HG02973 (cell line): ENCODE measurements at regions not wholly inside any gene's neighbourhood (a gene's known extent, or its start where the extent isn't known, plus 50 kb on each side); places are given as distances from the start of the nearest gene placed in this dataset.
A peak's percentile ranks its signal among the peaks of the same experiment; 100 is the strongest.

Source experiments
- ATAC-seq: cut with Tn5 transposase; IDR thresholded peaks from one replicate; pipeline ENCODE4 v1.9.1; 2021; ENCODE audit warnings: moderate library complexity; ENCODE audit not compliant: unreplicated experiment

DNA sequence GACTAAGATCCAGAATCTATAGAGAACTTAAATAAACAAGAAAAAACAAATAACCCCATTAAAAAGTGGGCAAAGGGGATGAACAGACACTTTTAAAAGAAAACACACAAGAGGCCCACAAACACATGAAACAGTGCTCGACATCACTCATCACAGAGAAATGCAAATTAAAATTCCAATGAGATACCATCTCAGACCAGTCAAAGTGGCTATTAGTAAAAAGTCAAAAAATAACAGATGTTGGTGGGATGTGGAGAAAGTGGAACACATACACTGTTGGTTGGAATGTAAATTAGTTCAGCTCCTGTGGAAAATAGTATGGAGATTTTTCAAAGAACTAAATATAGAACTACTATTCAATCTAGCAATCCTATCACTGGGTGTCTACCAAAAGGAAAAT, 143.1 kb downstream of the IFI44 start:
- no peak for ATAC-seq

DNA sequence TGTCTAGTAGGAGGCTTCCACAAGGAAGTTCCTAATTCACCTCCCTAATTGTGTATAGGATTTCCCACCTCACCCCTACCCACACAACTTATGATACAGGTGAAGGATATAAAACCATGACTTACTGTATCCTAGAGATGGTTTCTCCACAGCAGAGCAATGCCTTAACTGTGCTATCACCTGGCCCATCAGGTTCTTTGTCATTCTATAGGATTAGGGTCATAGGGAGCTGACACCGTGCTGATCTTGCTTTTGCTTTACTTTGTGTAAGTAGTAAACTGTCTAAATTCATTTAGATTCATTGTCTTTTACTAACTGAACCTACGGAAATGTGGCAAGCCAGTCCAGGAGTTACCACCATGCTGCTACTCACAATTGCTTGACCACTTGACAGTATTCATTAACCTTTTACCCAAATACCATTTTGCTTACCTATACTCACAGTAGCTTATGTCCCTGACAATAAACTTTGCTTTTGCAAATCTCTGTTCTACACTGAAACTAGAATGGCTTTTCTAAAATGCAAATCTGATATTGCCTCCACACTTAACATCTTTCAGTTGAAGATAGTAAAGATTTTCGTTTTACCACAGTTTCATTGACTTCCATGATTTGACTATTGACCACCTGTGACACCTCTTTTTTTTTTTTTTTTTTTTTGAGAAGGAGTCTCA, 147.6 kb downstream of the IFI44 start:
- peak; percentile 69 for ATAC-seq

DNA sequence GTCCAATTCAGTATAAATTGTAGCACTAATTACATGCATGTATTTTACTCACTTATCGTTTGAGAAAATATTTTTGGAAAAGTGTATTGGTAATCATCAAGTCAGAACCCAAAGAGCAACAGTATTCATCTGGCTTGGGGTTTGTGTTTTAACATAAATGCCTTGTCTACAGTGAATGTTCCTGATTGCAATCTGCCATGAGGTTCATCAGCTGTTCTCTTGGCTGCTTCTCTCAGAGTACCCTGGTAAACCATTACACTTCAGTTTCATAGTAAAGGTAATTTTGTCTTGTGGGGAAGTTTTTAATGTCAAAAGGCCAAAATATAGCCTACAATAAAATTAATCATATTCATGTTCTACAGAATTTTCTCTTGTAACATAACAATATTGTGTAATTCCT, 150.3 kb downstream of the IFI44 start:
- no peak for ATAC-seq

DNA sequence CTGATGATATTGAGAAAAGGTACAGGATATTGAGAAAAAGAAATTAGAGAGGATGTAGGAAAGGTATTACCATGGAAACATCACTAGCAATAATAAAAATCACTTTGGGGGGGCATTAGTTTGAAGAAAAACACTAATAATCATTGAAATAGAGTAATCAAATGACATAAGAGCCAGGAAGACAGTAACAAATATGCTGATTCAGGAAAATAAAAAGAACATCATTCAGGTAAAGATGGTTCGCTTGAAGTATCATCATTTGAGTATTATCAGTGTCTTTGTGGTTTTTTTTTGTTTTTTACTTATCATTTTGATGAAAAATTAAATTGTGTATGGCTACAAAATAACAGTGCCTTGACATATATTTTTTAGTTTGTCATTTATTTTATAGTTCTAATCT, 164.5 kb downstream of the IFI44 start:
- ATAC-seq, result no peak

DNA sequence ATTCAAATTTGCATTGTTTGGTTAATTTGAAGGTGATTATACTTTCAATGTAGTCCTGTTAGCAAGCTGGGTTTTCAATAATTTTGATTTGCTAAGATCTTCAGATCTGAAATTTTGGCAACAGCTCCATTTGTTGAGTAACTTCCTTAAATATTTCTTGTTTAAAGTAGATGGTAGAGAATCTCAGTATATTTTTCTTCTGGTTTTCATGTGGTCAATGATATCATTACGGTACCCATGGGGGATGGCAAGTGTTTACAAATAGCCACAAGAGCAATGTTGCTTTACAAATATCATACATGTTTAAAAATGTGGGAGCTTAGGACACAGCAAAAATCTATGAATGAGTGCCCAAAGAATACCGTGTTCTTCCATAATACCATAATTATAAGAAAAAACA, 175.9 kb downstream of the IFI44 start:
- no peak for ATAC-seq

DNA sequence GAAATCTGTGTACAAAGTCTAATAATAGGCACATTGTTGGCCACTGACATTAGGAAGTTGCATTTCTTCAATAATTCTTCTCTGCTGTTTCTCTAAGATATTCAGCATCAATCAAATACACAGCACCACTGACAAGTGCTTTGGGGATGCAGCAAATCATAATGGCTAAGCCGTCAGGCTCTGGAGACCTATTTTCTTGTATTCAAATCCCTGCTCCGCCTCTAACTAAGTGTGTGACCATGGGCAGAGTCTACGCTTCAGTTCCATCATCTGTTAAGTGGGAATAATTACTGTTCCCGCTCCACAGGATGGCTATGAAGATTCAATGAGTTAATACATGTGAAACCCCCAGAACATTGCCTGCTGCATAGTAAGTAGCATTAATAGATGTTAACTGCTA, 176.9 kb downstream of the ADGRL4 start:
- no peak for ATAC-seq

DNA sequence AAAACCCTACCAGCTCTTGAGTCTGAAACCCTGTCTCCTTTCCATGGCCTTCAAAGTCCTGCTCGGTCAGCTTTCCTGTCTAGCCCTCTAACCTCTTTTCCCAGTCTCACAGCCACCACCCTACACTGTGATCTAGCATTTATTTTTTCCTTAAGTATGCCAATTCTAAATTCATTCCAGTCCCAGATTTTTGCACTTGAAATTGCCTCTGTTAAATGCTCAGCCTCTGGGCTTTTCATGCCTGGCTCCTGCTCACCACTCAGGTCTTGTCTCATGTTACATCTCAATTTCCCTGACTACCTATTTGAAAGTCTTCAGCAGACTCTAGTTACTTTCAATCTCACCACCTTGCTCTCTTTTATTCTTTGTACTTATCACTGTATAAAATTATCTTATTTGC, 176.2 kb downstream of the ADGRL4 start:
- ATAC-seq, result no peak

DNA sequence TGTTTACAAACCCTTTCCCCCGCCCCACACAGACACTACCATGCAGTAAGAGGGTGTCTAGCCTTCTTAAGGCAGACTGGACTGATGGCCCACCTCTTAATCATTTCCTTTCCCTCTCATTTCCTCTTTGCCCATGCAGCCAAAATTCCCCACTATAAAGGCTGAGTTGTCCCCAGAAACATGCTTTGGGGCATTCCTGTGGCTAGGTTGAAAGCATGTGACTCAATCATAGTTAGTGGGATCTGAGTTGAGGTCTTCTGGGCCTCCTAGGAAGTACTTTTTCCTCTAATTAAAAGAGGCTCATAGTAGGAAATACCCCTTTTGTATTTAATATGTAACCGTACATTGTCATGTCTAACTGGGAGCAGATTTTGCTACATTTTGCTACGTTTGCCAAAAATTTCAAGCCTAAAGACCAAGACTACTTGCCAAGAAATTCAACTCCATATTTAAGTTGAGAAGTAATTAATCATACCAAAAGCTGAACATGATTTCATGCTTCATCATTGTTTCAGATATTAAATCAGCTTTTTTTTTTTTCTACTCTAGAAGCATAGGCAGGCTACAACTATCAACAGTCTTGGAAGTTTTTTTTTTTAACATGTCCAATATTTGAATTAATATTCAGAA, 174.7 kb downstream of the ADGRL4 start:
- no peak for ATAC-seq

DNA sequence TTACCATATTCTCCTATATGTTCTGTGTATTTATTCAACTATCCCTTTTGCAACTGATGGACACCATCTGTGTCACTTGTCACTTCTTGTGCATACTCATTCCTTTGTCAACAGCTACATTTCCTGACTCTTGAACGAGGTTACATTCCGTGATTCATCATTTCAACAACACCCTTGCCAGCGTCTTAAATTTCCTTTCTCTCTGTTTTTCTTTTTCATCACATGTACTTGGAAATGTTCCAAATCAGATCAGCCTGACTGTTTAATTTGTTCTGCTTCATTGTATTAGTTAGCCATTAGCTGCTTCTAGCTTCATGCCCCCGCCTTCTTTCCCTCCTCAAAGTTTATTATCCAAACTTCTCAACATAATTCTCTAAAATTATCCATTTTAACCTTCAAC, 173.0 kb downstream of the ADGRL4 start:
- ATAC-seq, result no peak

DNA sequence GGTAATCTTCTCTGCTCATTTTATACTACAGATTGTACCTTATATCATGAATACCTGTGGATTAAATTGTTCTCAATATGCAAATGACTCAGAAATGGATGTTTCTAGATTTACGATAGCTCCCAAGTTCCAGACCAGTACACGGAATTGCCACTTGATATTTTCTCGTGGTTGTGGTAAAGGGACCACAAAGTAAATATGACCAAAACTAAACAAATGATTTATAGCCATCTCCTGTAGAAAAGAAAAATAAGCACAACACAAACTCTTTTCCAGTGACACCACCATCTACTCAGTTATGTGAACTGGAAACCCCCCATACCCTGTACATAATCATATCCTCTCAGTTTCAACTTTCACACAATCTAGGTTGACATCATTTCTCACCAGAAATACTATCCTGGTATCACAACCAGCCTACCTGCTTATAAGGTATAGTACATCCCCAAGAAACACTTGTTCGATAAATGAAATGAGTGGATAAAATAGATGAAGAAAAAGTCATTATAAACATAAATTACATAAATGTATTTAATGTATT, 172.3 kb downstream of the ADGRL4 start:
- peak; percentile 75 for ATAC-seq

DNA sequence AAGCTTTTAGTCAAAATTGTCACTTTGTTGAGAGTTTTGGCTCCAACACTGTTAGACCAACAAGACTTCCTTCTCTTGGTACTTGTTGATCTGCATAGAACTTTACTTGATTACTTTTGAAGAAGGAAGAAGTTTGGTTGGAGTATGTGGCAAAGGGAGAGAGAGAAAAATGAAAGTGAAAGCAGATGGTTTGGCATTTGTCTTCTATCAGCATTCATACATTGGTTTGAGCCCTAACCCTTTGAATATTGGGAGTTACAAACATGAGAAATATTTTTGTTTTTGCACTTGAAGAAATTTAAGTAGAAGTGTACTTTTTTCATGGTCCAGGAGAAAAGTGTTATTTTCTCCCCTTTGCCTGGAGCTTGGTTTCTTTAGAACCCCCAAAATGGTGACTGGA, 169.8 kb downstream of the ADGRL4 start:
- no peak for ATAC-seq

DNA sequence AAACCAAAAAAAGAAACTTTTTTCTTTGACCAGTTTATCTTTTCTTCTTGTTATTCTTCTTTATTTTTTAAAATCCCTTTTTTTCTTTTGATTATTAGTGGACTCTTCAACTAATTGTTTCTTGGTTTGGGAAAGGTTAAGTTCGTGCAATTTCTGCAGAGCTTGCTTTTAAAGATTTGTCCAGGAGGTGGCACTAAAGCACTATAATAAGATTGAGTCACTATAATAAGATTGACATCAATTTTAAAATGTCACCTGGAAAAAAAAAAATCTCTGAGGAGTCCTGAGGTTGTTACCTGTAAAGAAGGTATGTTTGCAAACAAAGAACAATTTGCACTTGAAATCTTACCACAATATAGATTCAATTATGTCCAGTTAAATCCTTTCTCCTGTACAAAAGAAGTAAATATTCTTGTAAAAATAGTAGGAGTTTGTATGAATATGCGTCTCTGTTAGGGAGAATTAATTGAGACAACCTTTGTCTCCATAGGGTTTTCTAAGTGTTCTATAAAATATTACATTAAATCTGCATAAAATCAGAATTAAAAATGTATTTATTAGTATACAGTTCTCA, 166.7 kb downstream of the ADGRL4 start:
- ATAC-seq, result no peak
